Sigmoid colon (tissue), 6 donors: ENCODE measurements at regions not wholly inside any gene's neighbourhood (a gene's known extent, or its start where the extent isn't known, plus 50 kb on each side); places are given as distances from the start of the nearest gene placed in this dataset.

Experiments
- DNase-seq: peaks from one replicate; pipeline ENCODE4 v3.0.0-alpha.2; 2019
- H3K27ac ChIP-seq, 4 donors: fragments of 200-600 bp; sonication (generic); one replicate each; pipeline ENCODE4 v1.5.1; 2016 to 2019; ENCODE audit warnings: mild to moderate bottlenecking in 1 of 4
- H3K27me3 ChIP-seq, 3 donors: fragments of 200-600 bp; sonication (generic); one replicate each; pipeline ENCODE4 v1.5.1; 2019; ENCODE audit warnings: mild to moderate bottlenecking in 1 of 3
- H3K36me3 ChIP-seq, 4 donors: fragments of 200-600 bp; sonication (generic); one replicate each; pipeline ENCODE4 v1.5.1; 2016 to 2019
- H3K4me1 ChIP-seq, 4 donors: fragments of 200-600 bp; sonication (generic); one replicate each; pipeline ENCODE4 v1.5.1; 2017 to 2019
- H3K4me3 ChIP-seq, 4 donors: fragments of 200-600 bp; sonication (generic); one replicate each; pipeline ENCODE4 v1.5.1; 2017 to 2019; ENCODE audit warnings: mild to moderate bottlenecking in 2 of 4, moderate library complexity in 1 of 4
- H3K9me3 ChIP-seq, 4 donors: fragments of 200-600 bp in 3 of 4; sonication (generic) in 3 of 4; one replicate each; pipeline versions ENCODE4 v1.5.1 to v1.6.1; 2013 to 2019
- EP300 ChIP-seq, 4 donors: sonication (generic); formaldehyde crosslinking; IDR thresholded peaks; one replicate each; pipeline ENCODE4 v1.6.1; 2017; ENCODE audit warnings: antibody characterized with exemption in 4 of 4
- POLR2A ChIP-seq, 2 donors: fragments of 450-650 bp; IDR thresholded peaks; one replicate each; pipeline ENCODE4 v1.6.1; 2016; ENCODE audit warnings: antibody characterized with exemption in 2 of 2, mild to moderate bottlenecking in 2 of 2, moderate library complexity in 2 of 2
- POLR2AphosphoS5 ChIP-seq, 4 donors: sonication (generic); formaldehyde crosslinking; IDR thresholded peaks; one replicate each; pipeline ENCODE4 v1.6.1; 2017; ENCODE audit warnings: antibody characterized with exemption in 4 of 4
- WGBS, 2 donors: extraction: QIAGEN DNeasy Blood & Tissue Kit; methylation state at CpG; one replicate each; pipeline ENCODE4 v1.1.7; 2013; 5-methylcytosine and 5-hydroxymethylcytosine counted together
- intact Hi-C: fragments of 100-400 bp; cut with DNase I; formaldehyde crosslinking; loops from one replicate; pipeline ENCODE4 v1.15.1; 2023
- TF ChIP-seq, protein P1 (sequence below), 4 experiments: fragments of 450-650 bp in 3 of 4; fragments of 200-600 bp in 1 of 4; IDR thresholded peaks; one replicate each; pipeline ENCODE4 v1.5.1; 2016 to 2019; ENCODE audit warnings: antibody characterized with exemption in 4 of 4, mild to moderate bottlenecking in 3 of 4, moderate library complexity in 2 of 4
- donor health status: healthy with polysubstance abuse.
- donor health status: healthy.

DNA sequence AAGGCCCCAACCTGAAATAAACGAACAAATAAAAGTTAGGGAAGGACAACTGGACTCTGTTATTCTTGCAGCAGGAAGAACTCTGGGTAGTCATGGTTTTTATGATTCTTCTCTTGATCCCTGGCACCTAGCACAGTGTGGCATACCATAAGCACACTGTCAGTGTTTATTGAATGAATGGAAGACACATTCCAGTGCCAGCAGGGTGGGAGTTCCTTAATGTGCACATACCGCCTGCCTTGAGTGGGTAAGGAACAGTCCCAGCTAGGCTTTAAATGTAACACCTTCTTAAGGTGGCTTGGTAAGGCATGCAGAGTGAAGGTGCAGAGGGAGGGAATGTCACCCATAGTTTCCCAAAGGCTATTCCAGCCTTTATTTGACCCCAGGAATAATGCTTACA, 162.9 kb upstream of the CEP162 start:
- Histone ChIP-seq H3K27me3 (no peaks in the 10 kb centered on the region), H3K9me3 (no peaks in the 10 kb centered on the region), H3K36me3 (no peaks in the 10 kb centered on the region), H3K4me3 (no peak overlapping the region), H3K27ac (no peak overlapping the region), H3K4me1 (no peaks in the 10 kb centered on the region)
- intact Hi-C loops: no loop called here
- WGBS, 2 donors: 51 to 63% methylated on average over 2 of the region's 2 CpGs
- TF ChIP-seq POLR2AphosphoS5 (IDR thresholded peaks at IDR 0.05) (no peak), EP300 (IDR thresholded peaks at IDR 0.05) (no peak), POLR2A (IDR thresholded peaks at IDR 0.05) (no peak)
- TF ChIP-seq, protein P1, sequence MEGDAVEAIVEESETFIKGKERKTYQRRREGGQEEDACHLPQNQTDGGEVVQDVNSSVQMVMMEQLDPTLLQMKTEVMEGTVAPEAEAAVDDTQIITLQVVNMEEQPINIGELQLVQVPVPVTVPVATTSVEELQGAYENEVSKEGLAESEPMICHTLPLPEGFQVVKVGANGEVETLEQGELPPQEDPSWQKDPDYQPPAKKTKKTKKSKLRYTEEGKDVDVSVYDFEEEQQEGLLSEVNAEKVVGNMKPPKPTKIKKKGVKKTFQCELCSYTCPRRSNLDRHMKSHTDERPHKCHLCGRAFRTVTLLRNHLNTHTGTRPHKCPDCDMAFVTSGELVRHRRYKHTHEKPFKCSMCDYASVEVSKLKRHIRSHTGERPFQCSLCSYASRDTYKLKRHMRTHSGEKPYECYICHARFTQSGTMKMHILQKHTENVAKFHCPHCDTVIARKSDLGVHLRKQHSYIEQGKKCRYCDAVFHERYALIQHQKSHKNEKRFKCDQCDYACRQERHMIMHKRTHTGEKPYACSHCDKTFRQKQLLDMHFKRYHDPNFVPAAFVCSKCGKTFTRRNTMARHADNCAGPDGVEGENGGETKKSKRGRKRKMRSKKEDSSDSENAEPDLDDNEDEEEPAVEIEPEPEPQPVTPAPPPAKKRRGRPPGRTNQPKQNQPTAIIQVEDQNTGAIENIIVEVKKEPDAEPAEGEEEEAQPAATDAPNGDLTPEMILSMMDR (IDR thresholded peaks at IDR 0.05): no peak
- DNase-seq: no peak

DNA sequence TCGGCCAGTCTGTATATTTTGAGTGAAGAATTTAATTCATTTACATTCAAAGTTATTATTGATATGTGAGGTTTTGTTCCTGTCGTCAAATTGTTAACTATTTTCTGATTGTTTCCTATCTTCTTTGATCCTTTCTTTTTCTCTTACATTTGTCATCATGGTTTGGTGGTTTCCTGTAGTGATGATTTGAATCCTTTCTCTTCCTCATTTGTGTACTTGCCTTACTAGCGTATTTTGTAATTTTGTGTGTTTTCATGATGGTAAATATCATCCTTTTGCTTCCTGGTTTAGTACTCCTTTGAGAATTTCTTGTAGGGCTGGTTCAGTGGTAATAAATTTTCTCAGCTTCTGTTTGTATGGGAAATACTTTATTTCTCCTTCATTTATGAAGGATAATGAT, 151.7 kb upstream of the CEP162 start:
- no peak for DNase-seq
- Histone ChIP-seq H3K9me3 (peaks cover 0 to 6% (median 0%) of the 10 kb centered on the region in 4 donors), H3K27me3 (no peaks in the 10 kb centered on the region), H3K4me1 (no peaks in the 10 kb centered on the region), H3K4me3 (no peak overlapping the region), H3K27ac (no peak overlapping the region), H3K36me3 (no peaks in the 10 kb centered on the region)
- 82 to 88% methylated on average over 3 of the region's 3 CpGs for WGBS, 2 donors
- no peak for TF ChIP-seq EP300 (IDR thresholded peaks at IDR 0.05)
- TF ChIP-seq, protein P1 (IDR thresholded peaks at IDR 0.05): no peak
- no peak for TF ChIP-seq POLR2A (IDR thresholded peaks at IDR 0.05)
- no peak for TF ChIP-seq POLR2AphosphoS5 (IDR thresholded peaks at IDR 0.05)
- intact Hi-C loops: no loop called here

DNA sequence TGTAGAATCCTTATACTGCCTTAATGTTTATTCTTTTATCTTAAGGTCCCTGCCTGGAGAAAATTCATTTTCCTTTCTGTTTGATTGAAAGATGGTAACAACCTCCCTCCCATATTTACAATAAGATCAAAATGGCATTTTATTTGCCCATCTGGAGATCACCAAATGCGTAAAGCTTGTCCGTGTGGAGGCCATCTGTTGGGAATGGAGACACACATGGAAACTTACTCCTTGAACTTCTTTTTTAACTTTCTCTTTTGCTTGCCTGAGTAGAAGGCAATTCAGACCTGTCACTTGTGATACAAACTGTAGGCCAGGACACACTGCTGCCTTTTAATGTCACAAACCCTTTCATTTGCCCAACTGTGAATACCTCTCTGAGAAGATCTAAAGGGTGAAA, 144.8 kb upstream of the CEP162 start:
- Histone ChIP-seq H3K9me3 (peaks cover 0 to 3% (median 0%) of the 10 kb centered on the region in 4 donors), H3K4me3 (no peak overlapping the region), H3K36me3 (no peaks in the 10 kb centered on the region), H3K4me1 (no peaks in the 10 kb centered on the region), H3K27me3 (no peaks in the 10 kb centered on the region), H3K27ac (no peak overlapping the region)
- DNase-seq: no peak
- intact Hi-C loops: no loop called here
- 81 to 83% methylated on average over 2 of the region's 2 CpGs for WGBS, 2 donors
- TF ChIP-seq, protein P1 (IDR thresholded peaks at IDR 0.05): no peak
- TF ChIP-seq EP300 (IDR thresholded peaks at IDR 0.05): no peak
- no peak for TF ChIP-seq POLR2A (IDR thresholded peaks at IDR 0.05)
- TF ChIP-seq POLR2AphosphoS5 (IDR thresholded peaks at IDR 0.05): no peak

DNA sequence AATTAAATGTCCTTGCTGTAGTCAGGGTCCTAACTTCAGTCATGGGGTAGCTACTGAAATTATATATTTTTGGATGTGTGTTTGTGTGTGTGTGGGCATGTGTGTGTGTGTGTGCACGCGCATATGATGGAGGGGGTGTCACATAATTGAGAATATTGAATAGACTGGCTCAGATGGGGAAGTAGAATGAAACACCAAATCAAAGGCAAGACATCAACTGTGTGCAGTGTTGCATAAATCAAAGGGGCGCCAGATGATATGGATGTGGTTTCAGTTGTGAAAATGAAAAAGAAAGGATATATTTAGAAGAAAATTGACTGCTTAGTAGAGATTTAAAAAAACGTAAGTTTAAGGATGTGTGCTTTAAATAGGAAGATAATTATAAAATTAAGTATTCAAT, 144.2 kb upstream of the CEP162 start:
- TF ChIP-seq, protein P1 (IDR thresholded peaks at IDR 0.05): no peak
- TF ChIP-seq POLR2AphosphoS5 (IDR thresholded peaks at IDR 0.05) (no peak), EP300 (IDR thresholded peaks at IDR 0.05) (no peak), POLR2A (IDR thresholded peaks at IDR 0.05) (no peak)
- peaks cover 0 to 3% (median 0%) of the 10 kb centered on the region in 4 donors for H3K9me3 ChIP-seq
- no peak for DNase-seq
- WGBS, 2 donors: 64 to 78% methylated on average over 4 of the region's 4 CpGs
- H3K4me1 ChIP-seq: no peaks in the 10 kb centered on the region
- no peak overlapping the region for H3K4me3 ChIP-seq
- no peaks in the 10 kb centered on the region for H3K36me3 ChIP-seq
- intact Hi-C loops: no loop called here
- H3K27me3 ChIP-seq: no peaks in the 10 kb centered on the region
- no peak overlapping the region for H3K27ac ChIP-seq

DNA sequence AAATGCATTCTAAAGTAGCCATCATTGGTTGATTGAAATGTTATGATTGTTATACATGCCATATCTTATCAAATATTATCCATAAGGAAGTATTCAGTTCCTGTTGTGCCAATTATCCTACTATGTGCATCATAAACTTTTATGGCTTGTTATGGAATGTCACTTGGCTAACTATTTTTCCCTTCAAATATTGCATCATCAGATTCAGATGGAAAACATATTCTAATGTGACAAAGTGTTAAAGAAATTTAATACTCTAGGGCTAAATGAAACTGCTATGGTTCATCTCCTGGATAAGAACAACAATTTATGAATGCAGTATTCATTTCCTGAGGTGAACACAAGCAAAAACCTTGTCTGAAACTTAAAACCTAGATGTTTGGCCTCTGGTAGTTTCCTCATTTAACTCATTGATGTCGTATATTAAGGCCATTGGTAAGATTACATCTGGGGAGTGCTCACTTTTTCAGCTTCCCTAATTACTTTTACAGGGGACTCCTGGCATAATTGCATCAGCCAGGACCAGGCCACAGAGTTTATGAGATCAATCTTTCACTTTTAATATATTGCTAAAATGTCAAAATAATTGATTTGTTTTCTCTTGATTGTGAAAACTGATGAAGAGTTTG, 134.9 kb upstream of the CEP162 start:
- TF ChIP-seq POLR2AphosphoS5 (IDR thresholded peaks at IDR 0.05) (no peak), POLR2A (IDR thresholded peaks at IDR 0.05) (no peak), EP300 (IDR thresholded peaks at IDR 0.05) (no peak)
- TF ChIP-seq, protein P1 (IDR thresholded peaks at IDR 0.05): no peak
- Histone ChIP-seq H3K4me1 (no peaks in the 10 kb centered on the region), H3K36me3 (no peaks in the 10 kb centered on the region), H3K27ac (no peak overlapping the region), H3K27me3 (no peaks in the 10 kb centered on the region), H3K4me3 (no peak overlapping the region), H3K9me3 (no peaks in the 10 kb centered on the region)
- intact Hi-C loops: no loop called here
- no peak for DNase-seq
- 52 to 67% methylated on average over 1 of the region's 1 CpG for WGBS, 2 donors
